ENCODE measurements at regions not wholly inside any gene's neighbourhood (a gene's known extent, or its start where the extent isn't known, plus 50 kb on each side); places are given as distances from the start of the nearest gene placed in this dataset.
"Not testable (repeated sequence)": the region's sequence is repeated elsewhere in the genome, so short reads cannot be mapped to it uniquely, and the experiment has no call there.

DNA sequence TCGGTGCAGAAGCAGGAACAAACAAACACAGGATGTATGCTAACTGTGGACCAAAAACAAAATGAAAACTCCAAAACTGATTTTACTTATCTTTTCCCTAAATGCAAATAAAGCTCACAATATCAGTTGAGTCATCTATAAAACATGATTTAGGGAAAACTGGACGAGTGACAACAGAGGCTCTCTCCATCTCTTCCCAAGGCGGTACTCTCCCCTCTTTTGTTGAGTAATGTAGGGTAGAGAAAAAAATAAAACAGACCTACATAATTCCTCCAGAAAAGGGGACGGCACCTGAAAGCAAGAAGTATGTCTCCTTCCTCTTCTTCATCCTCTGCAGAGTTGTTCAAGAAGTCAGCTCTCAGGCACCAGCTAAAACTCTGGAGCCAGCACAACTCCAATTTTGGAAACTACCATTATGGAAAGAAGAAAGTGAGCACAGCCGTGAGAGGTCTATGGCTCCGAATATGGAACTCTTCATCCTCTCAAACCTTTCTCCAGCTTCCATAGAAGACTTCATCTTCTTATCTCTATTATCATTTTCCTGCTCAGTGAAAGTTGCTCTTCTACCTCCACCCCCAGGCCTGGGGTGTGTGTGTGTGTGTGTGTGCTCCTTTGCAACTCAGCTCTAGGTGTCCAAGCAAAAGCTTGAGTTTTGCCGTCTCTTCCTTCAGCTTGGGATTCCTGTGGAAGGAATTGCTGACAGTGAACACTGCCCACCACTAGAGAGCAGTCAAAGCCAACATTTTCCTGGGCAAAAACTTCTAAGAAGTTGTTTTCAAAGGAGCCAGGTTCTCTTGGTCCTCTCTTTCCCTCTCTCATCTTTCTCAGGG, 155.4 kb downstream of the DIO2 start:
- DNase-seq, result peak; percentile 38 to 82 (median 81)

DNA sequence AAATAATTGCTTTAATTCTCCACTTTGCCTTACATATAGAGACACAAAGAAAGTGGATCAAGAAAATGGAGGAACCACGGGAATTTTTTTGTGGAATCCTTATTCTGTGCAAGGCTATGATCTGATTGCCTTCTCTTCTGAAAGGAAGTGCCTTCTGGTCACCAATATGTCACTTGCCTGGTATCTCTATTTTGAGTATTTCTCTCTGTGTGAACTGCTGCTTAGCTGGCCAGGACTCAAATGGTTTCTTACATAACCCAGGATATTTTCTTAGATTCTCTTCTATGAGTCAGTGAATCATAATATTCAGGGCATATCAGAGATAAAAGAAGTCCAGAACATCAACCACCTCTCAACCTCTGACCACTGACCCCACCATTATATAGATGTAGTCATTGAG, 156.1 kb downstream of the DIO2 start:
- no peak for DNase-seq

DNA sequence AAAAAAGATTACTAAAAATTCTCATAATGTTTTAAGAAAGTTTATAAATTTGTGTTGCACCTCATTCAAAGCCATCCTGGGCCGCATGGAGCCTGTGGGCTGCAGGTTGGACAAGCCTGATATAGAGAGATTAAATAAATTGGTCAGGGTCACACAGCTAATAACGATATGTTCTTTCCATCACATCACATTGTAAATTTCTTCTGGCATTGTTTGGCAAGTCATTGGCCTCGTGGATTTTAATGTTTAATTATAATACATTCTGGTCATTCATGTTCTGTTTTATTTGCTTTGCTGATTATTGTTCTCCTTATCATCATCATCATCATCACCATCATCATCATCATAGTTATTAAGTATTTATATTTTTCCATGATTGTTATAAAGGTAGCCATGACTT, 157.3 kb downstream of the DIO2 start:
- no peak for DNase-seq

DNA sequence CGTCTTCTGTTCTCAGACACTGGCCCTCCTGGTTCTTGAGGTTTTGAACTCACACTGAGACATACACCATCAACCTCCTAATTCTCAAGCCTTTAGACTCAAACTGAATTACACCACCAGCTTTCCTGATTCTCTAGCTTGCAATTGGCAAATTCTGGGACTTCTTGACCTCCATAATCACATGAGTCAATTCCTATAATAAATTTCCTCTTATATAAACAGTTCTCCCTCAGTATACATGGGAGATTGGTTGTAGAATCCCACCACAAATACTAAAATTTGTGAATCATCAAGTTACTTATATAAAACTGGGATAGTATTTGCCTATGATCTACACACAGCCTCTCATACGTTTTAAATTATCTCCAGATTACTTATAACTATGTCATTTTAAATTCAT, 162.2 kb downstream of the DIO2 start:
- DNase-seq, result no peak

- DNase-seq, result no peak
Observed at GRCh38 chr14:80047761-80048160, 163.5 kb downstream of the DIO2 start.

GRCh38 chr14:80037349-80037748, 174.0 kb downstream of the DIO2 start:
- DNase-seq, result no peak

DNA sequence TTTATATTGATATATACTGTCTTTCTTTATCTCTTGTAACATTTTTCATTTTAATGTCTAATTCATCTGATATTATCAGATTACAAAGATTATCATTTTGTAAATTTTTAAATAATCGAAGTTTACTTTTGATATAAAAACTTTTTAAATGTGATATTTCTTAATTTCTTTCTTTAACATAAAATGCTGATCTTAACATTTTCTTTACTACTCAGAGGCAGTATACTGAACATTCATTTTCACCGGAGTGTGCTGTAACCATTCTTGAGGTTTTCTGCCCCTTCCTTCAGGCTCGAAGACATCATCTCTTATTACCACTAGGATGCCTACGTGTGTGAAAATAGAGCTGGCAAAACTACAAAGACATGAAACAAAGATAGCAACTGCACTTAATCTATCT, 186.9 kb downstream of the DIO2 start:
- no peak for DNase-seq

- DNase-seq, result not testable (repeated sequence)
Observed at GRCh38 chr14:80018476-80018875, 192.8 kb downstream of the DIO2 start.

- no peak for DNase-seq
Observed at GRCh38 chr14:80017795-80018194, 193.5 kb downstream of the DIO2 start.

GRCh38 chr14:80010245-80010644, 201.1 kb downstream of the DIO2 start:
- DNase-seq, result not testable (repeated sequence)

DNA sequence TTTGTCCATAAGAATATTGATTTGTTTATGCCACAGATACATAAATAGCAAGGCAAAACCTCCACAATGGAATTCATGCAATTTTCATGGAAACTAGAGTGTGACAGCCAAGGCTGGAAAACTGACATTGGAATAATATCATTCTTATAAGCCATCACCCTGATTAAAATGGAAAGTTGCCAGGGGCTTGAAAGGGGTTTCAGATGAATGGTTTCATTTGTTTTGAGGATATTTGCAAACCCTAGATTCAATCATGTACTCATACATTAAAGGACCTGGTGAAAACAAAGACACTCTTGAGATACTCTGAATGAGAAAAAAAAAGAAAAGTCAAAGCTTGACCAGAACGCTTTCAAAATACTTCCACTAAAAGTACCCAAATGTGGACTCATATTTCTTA, 205.7 kb downstream of the DIO2 start:
- DNase-seq, result no peak

DNA sequence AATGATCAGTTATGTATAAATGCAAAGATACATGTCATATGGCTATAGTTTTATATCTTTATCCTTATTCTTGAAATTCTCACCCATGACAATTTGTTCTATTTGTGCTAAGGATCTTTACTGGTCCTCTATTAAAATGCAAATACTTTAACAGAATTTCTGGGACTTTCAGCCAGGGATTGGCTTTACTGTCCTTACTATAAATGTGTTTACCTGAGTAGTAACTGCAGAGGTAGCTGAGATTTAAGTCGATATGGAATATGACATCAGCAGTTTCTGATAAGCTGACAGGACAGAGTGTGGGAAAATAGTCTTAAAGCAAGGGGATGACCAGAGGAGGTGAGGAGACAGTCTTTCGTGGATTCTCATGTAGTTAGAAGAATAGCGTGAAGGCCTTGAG, 206.4 kb downstream of the DIO2 start:
- no peak for DNase-seq

DNA sequence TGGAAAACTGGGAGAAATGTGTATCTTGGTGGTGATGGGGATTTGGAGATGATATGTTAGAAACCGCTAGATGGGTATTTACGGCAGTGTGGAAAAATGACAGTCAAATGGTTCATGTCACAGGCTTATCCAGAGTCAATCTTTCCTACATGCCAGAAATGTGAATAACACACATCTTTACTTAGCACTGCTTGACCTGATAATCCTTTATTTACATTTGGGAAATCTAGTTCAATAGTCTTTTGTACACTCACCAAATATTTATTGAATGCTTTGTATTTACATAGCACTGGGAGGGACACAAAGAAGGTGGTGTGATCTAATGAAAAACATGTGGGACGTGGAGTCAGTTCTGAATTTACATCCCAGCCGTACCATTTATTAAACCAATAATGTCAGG, 208.2 kb downstream of the DIO2 start:
- DNase-seq, result peak in 2 of 3 experiments; percentile 39 to 69

GRCh38 chr14:79997509-79998208, 213.6 kb downstream of the DIO2 start:
- no peak for DNase-seq

GRCh38 chr14:79992407-79993198, 218.7 kb downstream of the DIO2 start:
- no peak for DNase-seq

GRCh38 chr14:79991866-79992265, 219.4 kb downstream of the DIO2 start:
- DNase-seq, result no peak

- DNase-seq, result no peak
Observed at GRCh38 chr14:79989990-79990389, 221.3 kb downstream of the DIO2 start.

DNA sequence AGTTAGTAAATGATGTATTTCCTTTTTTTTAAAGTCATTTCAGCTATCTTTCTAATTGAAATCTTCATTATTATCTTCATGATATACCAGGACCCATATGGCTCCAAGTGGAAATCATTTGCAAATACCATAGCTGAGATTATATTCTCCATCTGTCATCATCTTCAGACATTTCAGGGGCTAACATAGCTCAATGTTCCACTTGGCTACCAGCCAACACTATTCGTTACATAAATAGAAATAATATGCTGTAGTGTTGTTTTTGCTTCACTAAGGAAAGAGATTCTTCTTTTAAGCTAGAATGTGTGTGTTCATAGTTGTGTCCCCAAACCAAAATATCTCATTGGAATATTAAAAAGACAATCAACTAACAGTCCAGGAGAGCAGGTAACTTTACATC, 225.1 kb downstream of the DIO2 start:
- no peak for DNase-seq

DNA sequence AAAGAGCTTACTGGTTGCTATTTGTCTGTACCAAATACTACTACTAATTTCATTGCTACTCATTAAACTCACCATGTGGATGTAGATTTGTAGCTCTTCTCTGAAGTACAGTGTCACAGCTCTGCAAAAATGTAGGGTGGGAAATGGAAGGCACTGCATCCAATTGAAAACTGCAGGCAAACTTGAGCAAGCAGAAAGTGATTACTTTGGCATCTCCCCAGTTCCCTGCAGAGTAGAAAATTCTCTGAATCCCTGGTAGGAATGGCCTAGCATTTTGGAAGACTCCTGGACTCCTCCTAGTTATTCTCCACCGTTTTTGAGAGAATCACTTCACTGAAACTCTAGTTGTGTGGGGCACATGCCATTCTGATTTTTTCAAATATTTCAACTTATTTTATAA, 239.1 kb downstream of the DIO2 start:
- DNase-seq, result no peak

DNA sequence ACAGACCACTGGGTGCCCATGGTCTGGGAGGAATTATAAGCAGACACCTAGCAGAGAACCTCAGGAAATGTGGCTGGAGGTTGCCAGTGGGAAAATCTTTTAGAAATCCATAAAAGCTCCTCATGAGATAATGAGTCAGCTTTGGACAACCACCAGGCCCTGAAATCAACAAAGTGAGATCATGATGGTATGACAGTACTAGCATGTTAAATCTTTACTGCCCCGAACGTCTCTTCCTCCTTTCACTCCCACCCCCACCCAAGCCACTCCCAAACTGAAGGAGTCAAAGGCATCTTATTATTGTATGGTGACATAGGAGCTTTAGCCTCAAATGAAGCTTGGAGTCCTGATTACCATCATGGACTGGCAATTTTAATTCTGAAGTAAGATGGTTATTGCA, 240.0 kb downstream of the DIO2 start:
- no peak for DNase-seq

- DNase-seq, result no peak
Observed at GRCh38 chr14:79967453-79967852, 243.9 kb downstream of the DIO2 start.

DNA sequence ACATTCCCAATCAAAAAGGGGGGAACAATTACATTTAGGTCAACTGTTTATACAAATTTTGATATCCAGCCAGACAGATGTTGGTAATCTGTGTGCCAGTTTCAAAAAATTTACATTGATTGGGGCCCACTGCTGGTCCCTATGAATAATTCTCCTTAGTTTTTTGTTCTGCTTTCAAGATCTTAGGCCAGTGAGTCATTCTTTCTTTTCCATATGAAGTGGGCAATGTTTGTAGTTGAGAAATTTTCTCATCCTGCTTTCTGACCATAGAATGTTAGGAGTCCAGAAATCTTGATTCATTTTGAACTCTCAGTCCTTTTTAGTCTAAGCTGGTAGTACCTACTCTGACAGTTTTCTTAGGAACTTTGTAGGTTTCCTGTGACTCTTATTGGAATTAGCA, 244.3 kb downstream of the DIO2 start:
- no peak for DNase-seq

DNA sequence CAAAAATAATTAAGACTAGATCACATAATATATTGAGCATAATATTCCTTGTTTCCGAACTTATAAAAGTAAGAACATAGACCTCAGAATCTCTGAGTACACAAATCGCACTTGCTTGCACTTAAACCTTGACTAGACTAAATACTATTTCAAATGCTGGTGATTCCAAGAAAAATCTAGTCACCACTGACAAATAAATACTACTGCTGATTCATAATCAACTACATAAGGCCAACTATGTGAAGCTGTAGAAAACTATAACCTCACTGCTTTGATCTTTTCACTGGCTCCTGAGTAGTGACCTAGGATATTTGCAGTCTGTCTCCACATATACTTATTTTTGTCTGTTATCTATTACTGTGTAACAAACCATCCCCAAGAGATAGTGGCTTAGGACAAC, 245.4 kb downstream of the DIO2 start:
- no peak for DNase-seq

DNA sequence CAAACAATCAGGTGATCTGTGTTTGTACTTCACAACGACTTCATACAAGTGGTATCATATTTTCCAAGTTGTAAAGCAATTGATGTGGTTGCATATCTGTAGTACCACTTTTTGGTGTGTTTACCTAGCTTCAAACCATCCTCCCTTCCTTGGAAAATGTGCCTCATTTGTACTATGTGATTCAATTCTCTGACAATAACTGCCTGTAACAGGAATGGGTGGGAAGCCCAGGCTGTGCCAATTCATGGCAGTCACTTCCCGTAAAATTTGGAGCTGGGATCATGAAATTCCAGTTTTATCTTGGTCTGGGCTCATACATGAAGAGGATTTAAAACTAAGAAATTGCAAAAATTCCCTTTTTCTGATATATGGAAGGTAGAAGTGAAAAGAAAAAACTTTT, 250.1 kb downstream of the DIO2 start:
- DNase-seq, result peak in 1 of 3 experiments; percentile 56

Measured in NCI-H1417 (cell line).